Stimulated activated CD8-positive, alpha-beta memory T cell treated with anti-CD3 and anti-CD28 coated beads, Interleukin-2, amount 100 ng/mL, for 1 hour (primary cell): ENCODE measurements at regions not wholly inside any gene's neighbourhood (a gene's known extent, or its start where the extent isn't known, plus 50 kb on each side); places are given as distances from the start of the nearest gene placed in this dataset.

Source experiments
- DNase-seq, 2 donors: peaks; one replicate each; pipeline ENCODE4 v3.0.0-alpha.2; 2020; ENCODE audit warnings: low read depth in 2 of 2

DNA sequence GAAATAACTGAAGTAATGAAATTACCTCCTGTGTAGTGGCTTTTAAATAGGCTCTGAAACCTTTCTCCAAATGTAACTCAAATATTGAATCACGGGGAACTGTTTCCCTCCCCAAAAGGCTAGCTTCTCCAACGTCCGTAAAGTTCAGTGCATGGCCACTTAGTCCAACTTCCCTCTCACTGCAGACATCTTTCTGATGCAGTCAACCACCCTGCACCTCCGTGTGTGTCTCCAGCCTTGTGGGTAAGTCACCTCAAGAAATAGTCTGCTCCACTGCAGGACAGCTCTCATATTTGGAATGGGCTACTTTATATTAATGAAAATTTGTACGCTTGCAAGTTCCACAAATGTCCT is 152.5 kb upstream of the CYRIA start:
- no peak for DNase-seq

DNA sequence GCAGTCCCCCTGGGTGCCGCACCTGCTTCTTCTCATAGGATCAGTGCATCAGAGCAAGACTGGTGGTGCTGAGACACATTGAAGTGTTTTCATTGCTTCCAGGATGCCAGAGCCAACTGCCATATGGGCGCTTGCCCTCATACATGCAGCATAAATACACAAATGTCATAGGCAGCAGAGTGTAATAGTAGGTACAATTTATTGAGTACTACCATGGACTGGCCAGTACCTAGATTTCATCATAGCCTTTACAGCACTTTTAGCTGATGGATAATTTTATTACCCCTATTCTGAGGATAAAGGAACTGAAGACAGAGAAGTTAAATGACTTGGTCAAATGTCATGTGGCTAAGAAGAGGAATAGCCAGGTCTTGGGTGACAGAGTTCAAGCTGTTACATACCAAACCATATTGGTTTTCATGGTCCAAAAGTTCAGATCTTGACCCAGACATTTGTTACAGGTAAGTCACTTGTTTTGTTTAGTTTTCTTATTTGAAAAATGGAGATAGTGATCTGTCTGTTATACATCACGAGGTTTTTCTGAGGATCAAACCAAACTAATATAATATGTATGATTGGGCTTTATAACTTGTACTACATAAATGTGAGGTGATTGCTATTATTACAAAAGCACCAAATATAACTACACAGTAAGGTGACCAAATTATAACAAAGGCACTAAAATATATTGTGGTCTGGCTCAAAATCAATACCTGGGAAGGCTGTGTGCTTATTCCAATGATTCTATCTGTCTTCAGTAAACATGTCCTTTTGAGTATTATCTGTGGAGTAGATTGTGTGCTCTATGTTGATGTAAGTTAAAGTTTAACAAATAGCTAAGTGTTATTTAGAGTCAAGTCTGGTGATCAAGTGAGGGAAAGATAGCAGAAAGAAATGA is 151.9 kb upstream of the CYRIA start:
- no peak for DNase-seq

DNA sequence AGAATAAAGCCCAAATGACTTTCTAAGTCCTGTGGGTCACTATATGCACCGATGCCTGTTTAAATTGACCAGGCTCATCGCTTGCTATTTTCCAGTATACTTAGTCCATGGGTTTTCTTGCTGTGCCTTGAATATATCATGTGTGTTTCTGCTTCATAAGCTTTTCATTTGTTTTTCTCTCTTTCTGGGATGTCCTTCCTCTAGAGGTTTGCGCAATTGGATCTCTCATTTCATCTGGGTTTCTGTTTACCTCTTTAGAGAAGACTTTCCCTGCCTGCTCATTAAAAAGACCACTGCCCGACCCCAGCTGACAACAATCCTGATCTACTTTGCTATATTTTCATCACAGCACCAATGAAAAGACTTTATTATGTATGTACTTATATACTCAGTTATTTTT is 150.9 kb upstream of the CYRIA start:
- no peak for DNase-seq

DNA sequence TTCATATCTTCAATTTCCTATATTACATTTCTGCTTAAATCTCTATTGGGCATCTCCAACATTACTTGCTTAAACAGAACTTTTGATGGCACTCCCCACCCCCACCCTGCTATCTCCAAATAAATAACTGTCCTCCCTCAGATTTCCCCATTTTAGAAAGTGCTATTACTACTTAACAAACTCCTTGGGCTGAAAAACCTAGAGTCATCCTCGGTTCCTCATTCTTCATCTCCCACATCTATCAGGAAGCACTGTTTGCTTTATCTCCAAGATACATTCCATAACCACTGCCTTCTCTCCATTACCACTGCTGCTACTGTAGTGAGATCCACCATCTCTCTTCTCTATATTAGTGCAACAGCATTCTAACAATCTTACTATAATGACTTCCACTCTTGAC is 150.4 kb upstream of the CYRIA start:
- DNase-seq = no peak

DNA sequence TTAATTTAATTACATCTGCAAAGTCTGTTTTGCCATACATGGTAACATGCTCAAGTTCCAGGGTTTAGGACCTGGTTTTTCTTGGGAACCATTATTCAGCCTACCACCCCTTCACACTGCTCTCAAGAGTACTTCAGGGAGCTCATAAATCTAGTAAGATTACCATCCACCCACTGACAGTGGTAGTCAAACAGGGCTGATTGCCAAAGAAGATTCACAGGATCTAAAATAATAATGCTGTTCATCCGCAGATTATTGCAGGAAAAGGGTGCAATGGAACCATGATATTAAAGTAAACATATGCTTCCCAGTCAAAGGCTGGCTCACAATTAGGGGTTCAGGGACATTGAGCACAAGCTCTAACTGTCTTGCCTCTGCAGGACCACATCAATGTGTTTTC is 148.0 kb upstream of the CYRIA start:
- no peak for DNase-seq

DNA sequence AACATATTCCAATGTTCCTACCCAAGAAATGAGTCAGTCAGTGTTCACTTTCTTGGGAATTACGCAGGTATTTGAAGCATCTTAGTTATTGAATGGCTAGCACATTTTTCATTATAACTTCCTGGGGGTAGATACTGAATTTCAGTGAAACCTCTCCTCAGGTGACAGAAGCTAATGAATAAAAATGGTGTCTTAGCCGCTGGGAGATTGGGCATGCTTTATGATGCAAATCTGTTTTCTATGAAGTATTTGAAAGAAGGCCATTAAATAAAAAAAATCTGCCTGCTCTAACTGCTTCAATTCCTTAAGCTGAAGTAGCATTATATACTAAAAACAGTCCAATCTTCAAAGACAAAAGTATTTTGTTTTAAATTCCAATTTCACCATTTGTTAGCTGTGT is 132.8 kb upstream of the CYRIA start:
- no peak for DNase-seq

DNA sequence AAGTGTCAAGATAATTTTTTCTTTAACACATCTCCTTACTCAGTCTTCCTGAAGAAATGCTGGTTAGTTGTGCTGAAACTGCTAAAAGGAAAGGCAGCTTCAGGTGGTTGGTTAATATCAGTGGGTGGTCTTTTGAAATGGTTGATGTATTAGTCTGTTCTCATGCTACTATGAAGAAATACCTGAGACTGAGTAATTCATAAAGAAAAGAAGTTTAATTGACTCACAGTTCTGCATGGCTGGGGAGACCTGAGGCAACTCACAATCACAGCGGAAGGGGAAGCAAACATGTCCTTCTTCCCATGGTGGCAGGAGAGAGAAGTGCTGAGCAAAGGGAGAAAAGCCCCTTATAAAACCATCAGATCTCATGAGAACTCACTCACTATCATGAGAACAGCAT is 125.9 kb upstream of the CYRIA start:
- DNase-seq = no peak

DNA sequence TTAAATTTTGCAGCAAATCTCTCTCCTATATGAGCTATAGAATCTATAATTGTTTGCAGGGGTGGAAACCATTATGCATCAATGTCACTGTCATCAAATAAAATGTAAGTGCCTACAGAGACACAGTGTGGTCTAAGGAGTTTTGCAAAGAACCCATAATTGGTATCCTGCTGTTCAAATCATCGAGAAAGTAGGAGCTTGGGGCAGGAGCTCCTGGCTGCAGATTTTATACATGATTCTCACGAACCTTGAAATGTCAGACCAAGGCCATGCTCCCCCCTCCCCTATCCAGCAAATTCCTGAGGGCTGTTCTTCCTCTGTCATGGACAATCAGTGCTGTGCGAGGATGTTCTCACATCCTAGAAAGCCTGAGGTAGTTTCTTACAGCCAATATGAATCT is 119.5 kb upstream of the CYRIA start:
- DNase-seq = no peak

DNA sequence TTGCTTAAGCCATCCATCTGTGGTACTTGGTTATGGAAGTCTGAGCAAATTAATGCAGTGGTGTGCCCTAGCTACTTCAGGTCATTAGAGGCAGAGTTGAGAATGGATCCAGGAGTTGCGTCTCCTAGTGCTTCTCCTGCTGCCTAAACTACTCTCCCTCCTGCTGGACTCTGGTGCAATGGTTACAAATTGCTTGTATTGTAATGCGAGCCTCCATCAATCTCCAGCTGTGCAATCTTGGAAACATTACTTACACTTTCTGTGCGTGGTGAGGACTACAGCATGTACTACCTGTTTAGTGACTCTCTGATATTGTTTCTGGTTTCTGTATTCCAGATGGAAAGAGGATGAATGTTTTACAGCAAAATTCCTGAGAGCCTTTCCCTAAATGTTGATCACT is 119.0 kb upstream of the CYRIA start:
- no peak for DNase-seq

DNA sequence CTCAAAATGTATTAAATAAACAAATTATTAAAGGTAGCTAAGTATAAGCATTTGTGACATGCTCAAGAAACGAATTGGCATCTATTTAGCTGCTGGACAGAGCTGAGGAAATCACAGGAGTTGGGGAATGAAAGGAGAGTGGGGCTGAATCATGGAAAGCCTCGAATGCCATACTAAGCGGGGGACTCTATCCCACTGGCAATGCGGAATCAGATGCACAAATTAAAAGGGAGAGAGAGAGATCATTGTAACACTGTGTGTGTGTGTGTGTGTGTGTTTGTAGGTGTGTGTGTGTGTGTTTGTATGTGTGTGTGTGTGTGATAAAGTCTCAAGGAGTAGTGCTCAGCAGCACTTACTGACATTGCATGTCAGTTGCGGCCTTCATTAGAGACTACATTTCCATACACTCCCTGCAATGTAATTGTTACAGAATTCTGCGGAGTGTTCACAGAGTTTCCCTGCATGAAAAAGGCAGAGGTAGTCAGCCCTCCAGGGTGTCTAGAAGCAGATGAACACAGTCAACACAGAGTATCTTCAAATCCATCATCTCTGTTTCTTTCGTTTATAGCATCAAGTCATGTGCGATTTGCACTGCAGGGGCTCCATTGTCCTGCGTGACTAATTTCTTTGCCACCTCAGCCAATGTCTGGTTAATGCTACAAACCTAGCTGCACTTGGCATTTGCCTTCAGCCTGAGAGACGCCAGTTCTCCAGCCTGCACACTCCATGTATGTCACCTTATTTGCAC is 111.7 kb upstream of the CYRIA start:
- no peak for DNase-seq

DNA sequence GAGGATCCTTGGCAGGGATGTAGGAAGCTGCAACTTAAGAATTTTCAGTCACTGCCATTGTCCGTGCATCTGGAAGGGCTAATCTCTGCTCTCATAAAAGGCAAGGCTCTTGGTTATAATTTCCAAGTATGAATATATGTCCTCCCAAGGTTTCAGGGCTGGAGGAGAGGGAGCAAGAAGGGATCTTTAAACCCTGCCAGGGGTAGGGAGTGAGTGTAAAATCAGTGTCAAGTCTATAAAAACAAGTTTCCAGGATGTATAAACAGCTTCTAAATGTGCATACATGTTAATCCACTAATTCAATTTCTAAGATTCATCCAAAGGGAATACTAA is 110.2 kb upstream of the CYRIA start:
- no peak for DNase-seq

DNA sequence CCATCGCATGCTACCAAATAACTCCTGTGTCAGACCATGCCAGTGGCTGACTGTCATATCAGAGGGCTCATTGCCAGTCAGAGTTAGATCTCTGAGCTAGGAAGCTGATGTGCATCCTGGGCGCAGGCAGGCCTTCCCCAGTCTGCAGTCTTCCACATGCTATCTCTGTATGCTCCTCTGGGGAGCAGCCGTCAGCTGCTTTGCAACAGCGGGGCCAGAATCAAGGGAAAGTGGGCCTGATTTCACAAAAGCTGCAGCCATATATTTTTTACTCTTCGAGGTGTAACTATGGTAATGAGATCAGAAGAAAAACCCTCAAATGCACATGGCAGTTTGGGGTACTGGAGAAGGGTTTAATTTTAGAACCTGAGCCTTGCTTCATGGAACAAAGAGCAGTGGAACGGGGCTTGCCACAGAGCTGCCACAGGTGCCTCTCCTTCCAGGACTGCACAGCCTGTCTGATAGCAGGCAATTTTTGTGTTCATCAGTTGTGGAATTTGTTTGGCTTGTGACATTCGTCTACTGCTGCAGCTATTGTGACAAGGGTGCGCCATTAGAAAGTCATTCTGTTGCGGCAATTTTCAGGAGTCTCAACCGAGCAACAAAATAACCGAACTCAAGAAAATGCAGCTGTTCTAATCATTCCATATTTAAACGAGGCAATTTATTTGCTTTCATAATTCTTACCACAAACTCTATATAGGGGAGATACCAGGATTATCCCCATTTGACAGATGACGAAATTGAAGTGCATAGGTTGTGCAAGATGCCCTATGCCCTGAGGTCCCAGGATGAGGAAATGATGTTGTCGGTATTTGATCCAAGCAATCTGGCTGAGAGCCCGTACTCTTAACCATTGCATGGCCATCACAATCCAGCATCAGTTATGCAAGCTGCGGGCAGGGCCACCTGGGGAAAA is 109.6 kb upstream of the CYRIA start:
- no peak for DNase-seq

DNA sequence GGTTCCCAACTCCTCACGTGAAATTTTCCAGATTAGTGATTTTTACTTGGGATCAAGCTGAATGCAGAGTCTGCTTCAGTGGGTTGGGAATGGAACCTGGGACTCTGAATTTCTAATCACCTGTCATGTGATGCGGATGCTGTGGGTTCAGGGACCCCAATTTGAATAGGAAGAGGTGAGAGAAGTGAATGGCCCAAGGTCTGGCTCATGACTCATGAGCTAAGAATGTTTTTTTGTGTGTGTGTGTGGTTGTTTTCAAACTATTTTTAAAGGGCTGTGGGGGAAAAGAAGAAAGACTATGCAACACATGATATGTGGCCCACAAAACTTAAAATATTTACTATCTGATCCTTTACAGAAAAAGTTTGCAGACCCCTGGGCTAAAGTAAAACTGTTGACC is 108.5 kb upstream of the CYRIA start:
- no peak for DNase-seq

DNA sequence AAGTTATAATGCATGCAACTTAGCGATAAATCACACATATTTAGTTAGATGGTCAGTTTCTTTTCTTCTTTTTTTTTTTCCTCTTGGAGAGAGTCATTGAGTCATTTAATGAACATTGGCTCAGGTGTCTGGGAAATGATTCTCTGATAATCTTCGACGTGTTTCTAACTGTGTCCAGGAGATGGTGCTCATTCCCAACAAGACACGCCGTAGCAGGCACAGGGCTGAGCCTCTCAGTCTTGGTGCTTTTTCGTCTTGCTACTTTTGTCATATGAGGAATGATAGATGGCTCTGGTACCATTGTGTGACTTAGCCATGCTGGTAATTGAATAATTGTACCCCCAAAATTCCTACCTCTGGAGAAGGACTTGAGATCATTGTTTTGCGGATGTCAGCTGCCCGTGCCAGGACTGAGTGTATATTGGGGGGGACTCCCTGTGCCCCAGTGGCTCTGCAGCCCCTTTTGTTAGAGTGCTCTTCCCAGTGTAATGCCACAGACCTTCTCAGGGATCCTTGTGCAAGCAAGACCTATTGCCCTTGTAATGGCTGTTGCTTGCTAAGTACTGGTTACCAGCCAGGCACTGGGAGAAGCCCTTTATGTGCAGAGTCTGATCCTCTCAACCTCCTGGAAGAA is 107.6 kb upstream of the CYRIA start:
- no peak for DNase-seq

DNA sequence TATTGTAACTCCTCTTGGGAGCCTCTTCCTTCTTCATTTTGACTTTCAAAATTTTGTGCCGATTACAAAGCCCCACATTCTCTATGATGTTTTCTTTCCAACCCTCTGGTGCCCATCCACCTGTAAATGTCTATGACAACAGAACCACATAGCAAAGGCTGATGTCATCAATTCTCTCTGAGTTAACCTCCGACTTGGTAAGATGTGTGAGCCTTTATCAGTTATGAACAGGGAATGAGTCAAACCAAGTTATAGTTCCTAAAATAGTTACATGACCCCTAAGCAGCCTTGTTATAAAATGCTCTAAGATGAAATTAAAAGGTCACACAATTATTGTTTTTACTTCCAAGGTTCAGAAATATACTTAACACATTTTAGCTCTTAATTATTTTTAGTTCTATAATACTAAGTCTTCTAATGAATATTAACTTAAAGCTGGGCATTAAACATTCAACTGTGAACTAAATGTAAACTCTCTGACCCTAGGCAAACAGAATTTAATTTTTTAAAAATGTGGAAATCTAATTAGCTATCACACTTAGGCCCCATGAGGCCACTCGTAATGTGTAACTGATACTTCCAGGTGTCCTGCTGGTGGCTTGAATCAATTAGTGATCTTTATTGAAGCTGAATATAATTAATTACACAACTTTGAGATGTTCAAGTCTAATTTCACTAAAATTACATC is 102.3 kb upstream of the CYRIA start:
- DNase-seq = no peak

DNA sequence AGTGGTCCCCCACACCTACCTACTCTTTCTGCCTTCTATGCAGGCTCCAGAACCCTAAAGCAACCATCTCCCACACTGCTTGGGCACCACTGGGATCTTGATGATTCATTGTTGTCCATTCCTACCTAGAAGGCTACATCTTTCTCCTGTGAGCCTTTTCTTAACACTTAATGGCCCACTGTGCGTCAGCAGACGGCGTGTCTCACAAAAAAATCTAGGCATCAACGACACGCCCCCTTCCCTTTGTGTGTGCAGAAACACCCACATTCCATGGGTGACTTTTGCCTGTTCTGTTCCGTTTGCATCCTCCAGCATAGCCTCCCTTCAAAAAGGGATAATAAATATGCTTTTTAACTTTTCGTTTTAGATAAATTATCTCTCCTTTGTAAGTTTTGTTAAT is 99.7 kb upstream of the CYRIA start:
- DNase-seq = no peak

DNA sequence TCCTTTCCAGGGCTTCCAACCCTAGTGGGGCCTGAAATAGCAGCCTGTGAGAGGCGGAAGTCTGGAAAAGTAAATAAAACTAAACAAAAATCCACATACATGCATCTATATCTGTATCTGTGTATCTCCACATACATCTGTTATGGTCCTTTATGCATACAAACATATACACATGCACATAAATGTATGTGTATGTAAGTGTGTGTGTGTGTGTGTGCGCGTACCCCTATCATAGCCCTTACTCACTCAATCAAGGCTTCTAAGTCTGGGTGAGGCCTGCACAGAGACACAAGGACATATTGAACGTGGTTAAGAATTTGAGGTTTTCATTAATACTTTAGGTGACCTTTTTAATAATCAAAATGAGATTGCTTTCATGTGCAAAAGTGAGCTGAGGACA is 98.9 kb upstream of the CYRIA start:
- no peak for DNase-seq

DNA sequence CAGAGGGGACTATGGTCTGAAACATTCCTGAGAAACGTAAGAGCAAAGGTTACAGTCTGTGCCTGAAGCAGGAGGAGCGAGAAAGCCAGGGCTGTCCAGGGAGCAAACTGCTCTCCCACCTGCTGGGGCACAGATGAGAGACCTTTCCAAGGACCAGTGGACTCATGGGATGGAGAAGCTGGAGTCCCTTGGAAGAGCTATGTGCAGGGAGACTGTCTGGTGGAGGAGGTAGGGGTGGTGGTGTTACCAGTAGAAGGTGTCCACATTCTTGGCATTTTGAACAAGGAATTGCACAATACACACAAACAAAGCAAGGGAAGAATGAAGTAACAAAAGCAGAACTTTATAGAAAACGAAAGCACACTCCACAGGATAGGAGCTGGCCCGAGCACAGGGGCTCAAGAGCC is 97.9 kb upstream of the CYRIA start:
- DNase-seq = no peak

DNA sequence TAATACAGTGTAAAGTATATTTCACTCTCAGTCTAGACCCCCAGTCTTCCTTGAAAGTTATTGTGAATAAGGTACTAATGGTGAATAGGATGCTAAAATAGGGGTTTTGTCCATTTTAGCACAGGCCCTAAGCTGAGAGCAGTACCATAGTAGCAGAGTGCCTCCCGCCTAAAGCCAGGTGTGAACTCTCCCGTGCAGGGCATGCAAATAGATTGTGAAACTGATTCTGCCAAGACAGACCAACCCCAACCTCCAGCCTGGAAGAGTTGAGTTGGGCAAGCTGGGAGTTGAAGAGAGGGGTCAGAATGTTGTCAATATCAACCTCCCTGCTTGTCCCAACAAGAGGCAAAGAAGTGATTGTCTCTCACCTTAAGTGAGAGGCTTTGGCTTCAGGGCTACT is 97.4 kb upstream of the CYRIA start:
- no peak for DNase-seq

DNA sequence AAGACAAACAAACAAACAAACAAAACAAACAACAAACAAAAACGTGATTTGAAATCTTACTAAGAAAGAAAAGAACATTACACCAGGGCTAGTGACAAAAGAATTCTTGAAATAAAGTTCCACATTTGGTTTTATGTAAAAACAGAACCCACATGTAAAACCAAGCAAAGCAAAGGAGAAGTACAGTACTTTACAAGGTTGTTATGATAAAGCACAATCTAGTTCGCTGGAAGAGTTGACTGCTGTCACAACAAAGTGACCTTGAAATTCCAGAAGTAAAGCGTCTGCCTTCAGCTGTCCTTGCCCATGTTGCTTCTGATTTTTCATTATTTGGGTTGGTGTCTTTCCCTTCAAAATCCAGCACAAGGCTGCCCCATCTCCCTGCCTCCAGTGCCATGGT is 94.8 kb upstream of the CYRIA start:
- no peak for DNase-seq
